ENCODE measurements at regions not wholly inside any gene's neighbourhood (a gene's known extent, or its start where the extent isn't known, plus 50 kb on each side); places are given as distances from the start of the nearest gene placed in this dataset.

GRCh38 chr5:2068531-2068930 is 185.8 kb upstream of the IRX4 start:
- peaks cover 30% of the 10 kb centered on the region for H3K27me3 ChIP-seq (ENCODE audit: insufficient read depth, low read length)
- no peak overlapping the region for H3K4me2 ChIP-seq (ENCODE audit: low read length)
- RAD21 ChIA-PET (ENCODE audit: low non-redundant PET in 1 of 2, low total read pairs in 2 of 2, uncharacterized antibody in 2 of 2, unreplicated experiment in 2 of 2) = no interaction called here
- TF ChIP-seq, protein P1, sequence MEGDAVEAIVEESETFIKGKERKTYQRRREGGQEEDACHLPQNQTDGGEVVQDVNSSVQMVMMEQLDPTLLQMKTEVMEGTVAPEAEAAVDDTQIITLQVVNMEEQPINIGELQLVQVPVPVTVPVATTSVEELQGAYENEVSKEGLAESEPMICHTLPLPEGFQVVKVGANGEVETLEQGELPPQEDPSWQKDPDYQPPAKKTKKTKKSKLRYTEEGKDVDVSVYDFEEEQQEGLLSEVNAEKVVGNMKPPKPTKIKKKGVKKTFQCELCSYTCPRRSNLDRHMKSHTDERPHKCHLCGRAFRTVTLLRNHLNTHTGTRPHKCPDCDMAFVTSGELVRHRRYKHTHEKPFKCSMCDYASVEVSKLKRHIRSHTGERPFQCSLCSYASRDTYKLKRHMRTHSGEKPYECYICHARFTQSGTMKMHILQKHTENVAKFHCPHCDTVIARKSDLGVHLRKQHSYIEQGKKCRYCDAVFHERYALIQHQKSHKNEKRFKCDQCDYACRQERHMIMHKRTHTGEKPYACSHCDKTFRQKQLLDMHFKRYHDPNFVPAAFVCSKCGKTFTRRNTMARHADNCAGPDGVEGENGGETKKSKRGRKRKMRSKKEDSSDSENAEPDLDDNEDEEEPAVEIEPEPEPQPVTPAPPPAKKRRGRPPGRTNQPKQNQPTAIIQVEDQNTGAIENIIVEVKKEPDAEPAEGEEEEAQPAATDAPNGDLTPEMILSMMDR (IDR thresholded peaks at IDR 0.05 in 2 of 3, conservative IDR thresholded peaks at IDR 0.05 in 1 of 3; ENCODE audit: borderline replicate concordance in 1 of 3, insufficient read depth in 1 of 3, low read depth in 2 of 3, low read length in 2 of 3) = no peak
- TF ChIP-seq SP1 (IDR thresholded peaks at IDR 0.05; ENCODE audit: low read depth) = no peak
- no peak for TF ChIP-seq JUND (IDR thresholded peaks at IDR 0.05)
- no peak for TF ChIP-seq POLR2AphosphoS5 (IDR thresholded peaks at IDR 0.05; ENCODE audit: low read depth, low read length)
- TF ChIP-seq CBX3 (IDR thresholded peaks at IDR 0.05; ENCODE audit: low read depth) = no peak
- no peak for TF ChIP-seq CEBPB (IDR thresholded peaks at IDR 0.05; ENCODE audit: low read depth)
- no peak for TF ChIP-seq YY1 (IDR thresholded peaks at IDR 0.05; ENCODE audit: extremely low read depth, insufficient replicate concordance, low read depth, low read length)
- no peak for TF ChIP-seq EZH2phosphoT487 (IDR thresholded peaks at IDR 0.05; ENCODE audit: borderline replicate concordance)
- TF ChIP-seq, protein P2, sequence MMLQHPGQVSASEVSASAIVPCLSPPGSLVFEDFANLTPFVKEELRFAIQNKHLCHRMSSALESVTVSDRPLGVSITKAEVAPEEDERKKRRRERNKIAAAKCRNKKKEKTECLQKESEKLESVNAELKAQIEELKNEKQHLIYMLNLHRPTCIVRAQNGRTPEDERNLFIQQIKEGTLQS (IDR thresholded peaks at IDR 0.05) = no peak
- no peak for TF ChIP-seq RAD21 (IDR thresholded peaks at IDR 0.05; ENCODE audit: low read depth)
- no peak for TF ChIP-seq FOSL1 (IDR thresholded peaks at IDR 0.05; ENCODE audit: low read depth)
- no peak for TF ChIP-seq ZNF274 (IDR thresholded peaks at IDR 0.05; ENCODE audit: low read depth, low read length)
- no peak for TF ChIP-seq MAX (IDR thresholded peaks at IDR 0.05)
- TF ChIP-seq, protein P3, sequence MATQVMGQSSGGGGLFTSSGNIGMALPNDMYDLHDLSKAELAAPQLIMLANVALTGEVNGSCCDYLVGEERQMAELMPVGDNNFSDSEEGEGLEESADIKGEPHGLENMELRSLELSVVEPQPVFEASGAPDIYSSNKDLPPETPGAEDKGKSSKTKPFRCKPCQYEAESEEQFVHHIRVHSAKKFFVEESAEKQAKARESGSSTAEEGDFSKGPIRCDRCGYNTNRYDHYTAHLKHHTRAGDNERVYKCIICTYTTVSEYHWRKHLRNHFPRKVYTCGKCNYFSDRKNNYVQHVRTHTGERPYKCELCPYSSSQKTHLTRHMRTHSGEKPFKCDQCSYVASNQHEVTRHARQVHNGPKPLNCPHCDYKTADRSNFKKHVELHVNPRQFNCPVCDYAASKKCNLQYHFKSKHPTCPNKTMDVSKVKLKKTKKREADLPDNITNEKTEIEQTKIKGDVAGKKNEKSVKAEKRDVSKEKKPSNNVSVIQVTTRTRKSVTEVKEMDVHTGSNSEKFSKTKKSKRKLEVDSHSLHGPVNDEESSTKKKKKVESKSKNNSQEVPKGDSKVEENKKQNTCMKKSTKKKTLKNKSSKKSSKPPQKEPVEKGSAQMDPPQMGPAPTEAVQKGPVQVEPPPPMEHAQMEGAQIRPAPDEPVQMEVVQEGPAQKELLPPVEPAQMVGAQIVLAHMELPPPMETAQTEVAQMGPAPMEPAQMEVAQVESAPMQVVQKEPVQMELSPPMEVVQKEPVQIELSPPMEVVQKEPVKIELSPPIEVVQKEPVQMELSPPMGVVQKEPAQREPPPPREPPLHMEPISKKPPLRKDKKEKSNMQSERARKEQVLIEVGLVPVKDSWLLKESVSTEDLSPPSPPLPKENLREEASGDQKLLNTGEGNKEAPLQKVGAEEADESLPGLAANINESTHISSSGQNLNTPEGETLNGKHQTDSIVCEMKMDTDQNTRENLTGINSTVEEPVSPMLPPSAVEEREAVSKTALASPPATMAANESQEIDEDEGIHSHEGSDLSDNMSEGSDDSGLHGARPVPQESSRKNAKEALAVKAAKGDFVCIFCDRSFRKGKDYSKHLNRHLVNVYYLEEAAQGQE (IDR thresholded peaks at IDR 0.05; ENCODE audit: low read depth) = no peak
- no peak overlapping the region for H3K4me3 ChIP-seq (replicated peaks in 1 of 2; ENCODE audit: low read depth in 1 of 2, low read length in 2 of 2)
- no peaks in the 10 kb centered on the region for H4K20me1 ChIP-seq (ENCODE audit: insufficient read depth)
- H3K36me3 ChIP-seq (ENCODE audit: control insufficient read depth in 1 of 2, insufficient read depth in 2 of 2, low read length in 2 of 2) = no peaks in the 10 kb centered on the region
- H3K79me2 ChIP-seq (ENCODE audit: insufficient read depth, low read length) = no peaks in the 10 kb centered on the region
- intact Hi-C loops (cut with micrococcal nuclease) = no loop called here
- POLR2A ChIA-PET = no interaction called here
- no peaks in the 10 kb centered on the region for H3K9me2 ChIP-seq (ENCODE audit: insufficient read depth)
- DNase-seq (ENCODE audit: low read depth, low spot score) (no peak), ATAC-seq (no peak)
- H3K27ac ChIP-seq (ENCODE audit: low read depth, low read length) = no peak overlapping the region
- BruUV-seq (replicated peaks) = no TSS peak
- CTCF ChIA-PET = no interaction called here
- no peaks in the 10 kb centered on the region for H3K4me1 ChIP-seq (ENCODE audit: control insufficient read depth in 1 of 2, insufficient read depth in 2 of 2, low read length in 2 of 2)
- no peaks in the 10 kb centered on the region for H3K9me3 ChIP-seq (ENCODE audit: control insufficient read depth in 1 of 2, insufficient read depth in 1 of 2, low read depth in 1 of 2, low read length in 2 of 2)
- H2AFZ ChIP-seq (ENCODE audit: low read depth, low read length, poor library complexity, severe bottlenecking) = no peak overlapping the region
- H3K9ac ChIP-seq (ENCODE audit: low read length) = no peak overlapping the region

Data from HCT116 (cell line).